RWPE1 (cell line): ENCODE measurements at regions not wholly inside any gene's neighbourhood (a gene's known extent, or its start where the extent isn't known, plus 50 kb on each side); places are given as distances from the start of the nearest gene placed in this dataset.

Source experiments
- CTCF ChIA-PET: fragments of 350-600 bp; sonication (Branson Sonifier 250); formaldehyde crosslinking; extraction: SDS; loops from one replicate; lab custom pipeline; 2021; lab: Yijun Ruan, JAX
- POLR2A ChIA-PET: fragments of 400-600 bp; formaldehyde crosslinking; extraction: SDS; loops from one replicate; lab custom pipeline; 2020; ENCODE audit warnings: antibody characterized with exemption; ENCODE audit not compliant: low non-redundant PET; lab: Yijun Ruan, JAX
- DNase-seq: peaks from one replicate; pipeline ENCODE4 v3.0.0; 2012; ENCODE audit warnings: low spot score
- H3K27ac ChIP-seq: fragments of 450-650 bp; 2 replicates; pipeline ENCODE4 v1.5.1; 2017
- TF ChIP-seq, protein P1 (sequence below): fragments of 450-650 bp; conservative IDR thresholded peaks from 2 replicates; pipeline ENCODE4 v1.5.1; 2017; ENCODE audit warnings: low read depth, mild to moderate bottlenecking

DNA sequence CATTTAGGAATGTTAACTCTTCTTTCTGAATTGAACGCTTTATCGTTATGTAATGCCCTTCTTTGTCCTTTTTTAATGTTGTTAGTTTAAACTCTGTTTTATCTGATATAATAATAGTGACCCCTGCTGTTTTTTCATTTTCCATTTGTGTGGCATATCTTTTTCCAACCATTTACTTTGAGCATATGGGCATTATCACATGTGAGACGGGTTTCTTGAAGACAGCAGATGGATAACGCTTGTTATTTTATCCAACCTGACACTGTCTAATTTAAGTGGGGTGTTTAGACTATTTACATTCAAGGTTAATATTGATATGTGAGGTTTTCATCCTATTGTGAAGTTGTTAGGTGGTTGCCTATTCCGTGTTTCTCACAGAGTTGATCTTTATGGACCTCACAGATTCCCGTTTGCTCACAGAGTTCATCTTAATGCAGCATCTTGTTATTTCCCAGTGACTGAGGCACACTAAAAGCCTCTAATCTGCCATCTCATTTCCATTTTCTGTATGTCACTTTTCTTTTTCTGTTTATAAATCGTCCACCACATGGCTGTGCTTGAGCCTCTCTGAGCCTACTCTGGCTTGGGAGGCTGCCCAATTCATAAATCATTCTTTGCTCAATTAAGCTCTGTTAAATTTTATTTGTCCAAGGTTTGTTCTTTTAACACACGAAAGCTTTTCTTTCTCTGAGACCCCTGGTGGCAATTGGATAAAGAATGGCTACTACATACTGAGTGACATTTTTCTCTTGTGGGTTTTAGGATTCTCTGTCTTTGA is 286.2 kb downstream of the HTR7 start:
- CTCF ChIA-PET, result interaction anchor here (0.6 kb wide), 1 partner anchor 491 kb away, joined by 3 read pairs; no protein-coding TSS in a partner anchor
- no peak for DNase-seq
- TF ChIP-seq, protein P1, sequence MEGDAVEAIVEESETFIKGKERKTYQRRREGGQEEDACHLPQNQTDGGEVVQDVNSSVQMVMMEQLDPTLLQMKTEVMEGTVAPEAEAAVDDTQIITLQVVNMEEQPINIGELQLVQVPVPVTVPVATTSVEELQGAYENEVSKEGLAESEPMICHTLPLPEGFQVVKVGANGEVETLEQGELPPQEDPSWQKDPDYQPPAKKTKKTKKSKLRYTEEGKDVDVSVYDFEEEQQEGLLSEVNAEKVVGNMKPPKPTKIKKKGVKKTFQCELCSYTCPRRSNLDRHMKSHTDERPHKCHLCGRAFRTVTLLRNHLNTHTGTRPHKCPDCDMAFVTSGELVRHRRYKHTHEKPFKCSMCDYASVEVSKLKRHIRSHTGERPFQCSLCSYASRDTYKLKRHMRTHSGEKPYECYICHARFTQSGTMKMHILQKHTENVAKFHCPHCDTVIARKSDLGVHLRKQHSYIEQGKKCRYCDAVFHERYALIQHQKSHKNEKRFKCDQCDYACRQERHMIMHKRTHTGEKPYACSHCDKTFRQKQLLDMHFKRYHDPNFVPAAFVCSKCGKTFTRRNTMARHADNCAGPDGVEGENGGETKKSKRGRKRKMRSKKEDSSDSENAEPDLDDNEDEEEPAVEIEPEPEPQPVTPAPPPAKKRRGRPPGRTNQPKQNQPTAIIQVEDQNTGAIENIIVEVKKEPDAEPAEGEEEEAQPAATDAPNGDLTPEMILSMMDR, result no peak

GRCh38 chr10:90575125-90575524 is 282.7 kb downstream of the HTR7 start:
- POLR2A ChIA-PET, result no interaction called here
- no peak overlapping the region for H3K27ac ChIP-seq
- no peak for DNase-seq
- CTCF ChIA-PET, result interaction anchor here (0.5 to 0.7 kb wide), 3 partner anchors 23 to 1686 kb away, joined by 3 read pairs; no protein-coding TSS in a partner anchor
- TF ChIP-seq, protein P1, result no peak

More for the DNA sequence above, 286.2 kb downstream of the HTR7 start:
- POLR2A ChIA-PET, result no interaction called here
- H3K27ac ChIP-seq, result no peak overlapping the region

DNA sequence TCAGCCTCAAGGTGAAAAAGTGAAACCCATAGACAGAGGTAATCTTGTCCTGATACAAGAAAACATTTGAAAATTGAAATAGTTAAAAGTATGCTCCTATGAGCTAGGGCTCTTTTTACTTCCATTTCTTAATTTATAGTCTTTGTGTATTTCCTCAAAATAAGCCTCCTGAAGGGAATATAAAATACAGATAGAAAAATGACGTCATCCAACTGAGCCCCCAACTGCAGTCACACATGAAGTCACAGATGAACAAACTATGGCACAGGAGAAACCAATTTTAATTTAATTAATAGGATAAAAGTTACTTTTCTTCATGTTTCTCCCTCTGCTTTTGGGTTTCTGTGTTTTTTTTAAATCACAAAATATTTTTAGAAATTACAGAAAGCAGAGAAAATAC is 280.3 kb downstream of the HTR7 start:
- H3K27ac ChIP-seq, result no peak overlapping the region
- POLR2A ChIA-PET, result no interaction called here
- TF ChIP-seq, protein P1, result no peak
- no peak for DNase-seq
- CTCF ChIA-PET, result no interaction called here

DNA sequence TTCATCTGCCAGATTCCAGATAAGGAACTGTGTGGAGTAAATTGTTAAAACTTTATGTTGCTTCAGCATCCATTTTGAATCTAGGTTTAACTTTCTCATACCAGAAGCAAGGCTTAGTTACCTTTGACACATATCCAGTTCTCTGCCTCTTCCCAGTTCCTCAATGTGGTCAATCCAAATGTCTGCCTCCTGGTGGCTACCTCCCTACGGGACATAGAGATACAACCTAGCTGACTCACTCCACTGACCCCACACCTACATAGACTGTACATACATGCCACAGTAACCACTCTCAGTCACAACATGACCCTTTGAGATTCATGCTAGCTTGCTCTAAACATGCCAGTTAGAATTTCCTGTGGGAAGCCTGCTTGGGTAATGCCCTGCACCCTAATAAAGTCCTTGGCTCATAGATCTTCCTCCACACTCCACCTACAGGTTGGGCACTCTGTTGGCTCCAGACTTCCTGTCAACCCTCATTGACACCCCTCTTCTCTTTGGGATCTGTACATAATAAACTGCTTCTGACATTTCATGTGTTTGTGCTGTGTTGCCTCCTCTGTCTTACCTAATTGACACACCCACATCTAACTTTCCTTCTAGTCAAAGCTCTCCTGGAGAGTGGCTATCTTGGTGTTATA is 278.1 kb downstream of the HTR7 start:
- TF ChIP-seq, protein P1, result no peak
- CTCF ChIA-PET, result no interaction called here
- no peak overlapping the region for H3K27ac ChIP-seq
- peak; percentile 19 for DNase-seq
- POLR2A ChIA-PET, result no interaction called here

GRCh38 chr10:90583416-90583815 is 274.4 kb downstream of the HTR7 start:
- ChIA-PET CTCF (interaction anchor here (0.7 kb wide), 1 partner anchor 296 kb away, joined by 3 read pairs; no protein-coding TSS in a partner anchor), POLR2A (no interaction called here)
- TF ChIP-seq, protein P1, result no peak
- no peak overlapping the region for H3K27ac ChIP-seq
- DNase-seq, result no peak

DNA sequence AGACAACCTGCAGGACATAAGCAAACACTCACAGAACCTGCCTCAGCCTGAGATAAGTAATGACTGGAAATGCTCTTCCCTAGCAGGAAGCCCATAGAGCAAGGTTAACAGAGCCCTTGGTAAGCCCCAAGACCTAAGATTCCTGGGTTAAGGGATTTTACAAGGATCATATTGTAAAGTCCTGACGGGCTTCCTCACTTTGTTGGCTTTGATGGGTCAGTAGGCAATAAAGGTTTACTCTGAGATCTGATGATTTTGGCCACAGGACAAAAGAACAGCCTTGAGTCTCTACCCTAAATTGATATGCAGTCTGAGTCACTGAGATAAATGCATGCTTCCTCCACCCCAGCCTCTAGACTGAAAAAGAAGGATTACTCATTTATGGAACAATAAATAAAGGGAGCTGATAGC is 270.8 kb downstream of the HTR7 start:
- peak; percentile 64 for DNase-seq
- TF ChIP-seq, protein P1, result no peak
- ChIA-PET POLR2A (no interaction called here), CTCF (no interaction called here)
- no peak overlapping the region for H3K27ac ChIP-seq
